Stimulated activated CD4-positive, alpha-beta T cell treated with anti-CD3 and anti-CD28 coated beads, Interleukin-4, amount 100 ng/mL, for 24 hours (primary cell): ENCODE measurements at regions not wholly inside any gene's neighbourhood (a gene's known extent, or its start where the extent isn't known, plus 50 kb on each side); places are given as distances from the start of the nearest gene placed in this dataset.

Source experiments
- DNase-seq: peaks from one replicate; pipeline ENCODE4 v3.0.0-alpha.2; 2020

- DNase-seq = no peak
Measured at GRCh38 chr11:37689951-37690350, 1091.9 kb upstream of the RAG2 start.

- DNase-seq = no peak
Measured at GRCh38 chr11:37688456-37688855, 1090.4 kb upstream of the RAG2 start.

DNA sequence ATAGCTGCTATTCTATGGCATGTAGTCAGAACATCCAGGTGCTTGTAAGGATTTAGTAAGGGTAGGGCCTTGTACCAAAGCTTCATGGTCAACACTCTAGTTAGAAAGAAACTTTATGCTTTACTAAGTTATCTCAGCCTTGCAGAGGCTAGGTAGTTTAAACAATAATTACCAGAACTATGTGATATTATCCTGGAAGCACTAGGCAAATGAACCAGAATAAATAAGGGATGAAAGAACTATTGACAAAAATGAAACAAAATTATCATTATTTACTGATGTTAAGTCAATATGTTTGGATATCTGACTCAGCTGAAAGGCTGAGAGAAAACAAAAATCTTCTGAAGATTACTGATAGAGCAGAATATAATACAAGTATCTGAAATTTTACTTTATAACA, 1089.1 kb upstream of the RAG2 start:
- DNase-seq = no peak

DNA sequence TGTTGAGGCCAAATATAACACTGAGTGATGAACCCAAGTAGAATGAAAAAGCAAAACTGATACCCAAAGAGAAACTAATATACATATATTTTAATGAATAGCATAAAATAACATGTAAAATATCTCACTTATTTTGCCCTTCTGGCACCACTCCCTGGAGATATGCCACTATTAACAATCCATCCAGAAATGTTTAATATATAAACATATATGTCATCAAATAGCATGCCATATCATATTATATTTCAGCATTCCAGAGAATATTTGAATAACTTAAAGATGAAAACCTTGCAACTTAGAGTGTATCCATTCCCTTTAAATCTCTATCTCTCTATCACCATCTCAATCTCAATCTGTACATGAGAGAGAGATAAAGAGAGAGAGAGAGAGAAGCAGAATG, 1073.3 kb upstream of the RAG2 start:
- no peak for DNase-seq

GRCh38 chr11:37666960-37667359, 1068.9 kb upstream of the RAG2 start:
- DNase-seq = no peak

DNA sequence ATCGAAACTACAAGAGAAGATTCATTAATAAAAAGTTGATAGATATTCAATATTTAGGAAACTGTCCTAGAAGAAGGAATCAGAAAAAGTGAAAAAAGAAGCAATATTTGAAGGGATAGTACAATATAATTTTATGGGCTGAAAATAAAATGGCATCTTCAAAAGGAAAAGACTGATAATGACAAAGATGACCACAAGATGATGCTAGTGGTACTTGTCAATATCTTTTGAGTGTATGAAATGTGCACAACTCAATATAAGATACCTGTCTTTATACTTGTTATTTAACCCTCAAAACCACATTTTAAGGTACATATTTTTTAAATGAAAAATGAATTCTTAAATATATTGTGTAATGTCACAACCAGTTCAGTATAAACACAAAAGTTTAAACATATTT, 1059.6 kb upstream of the RAG2 start:
- no peak for DNase-seq

GRCh38 chr11:37647767-37648166, 1049.7 kb upstream of the RAG2 start:
- DNase-seq = no peak

DNA sequence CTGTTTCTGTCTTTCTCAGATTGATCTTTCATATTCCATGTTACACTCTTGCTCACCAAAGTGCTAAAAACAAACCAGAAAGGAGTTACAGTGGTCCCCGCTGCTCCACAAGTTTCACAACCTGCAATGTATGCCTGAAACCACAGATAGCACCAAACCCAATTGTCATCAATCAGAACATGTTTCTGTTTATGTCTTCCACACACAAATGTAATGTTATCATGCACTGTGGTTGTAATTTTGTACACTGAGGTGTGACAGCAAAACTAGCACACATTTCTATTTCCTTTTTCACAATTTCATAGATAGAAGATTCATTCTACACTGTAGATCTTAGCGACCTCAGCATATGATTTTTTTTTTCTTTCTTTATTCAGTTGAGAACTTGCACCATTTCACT, 1045.9 kb upstream of the RAG2 start:
- no peak for DNase-seq

GRCh38 chr11:37642296-37642695, 1044.3 kb upstream of the RAG2 start:
- no peak for DNase-seq

DNA sequence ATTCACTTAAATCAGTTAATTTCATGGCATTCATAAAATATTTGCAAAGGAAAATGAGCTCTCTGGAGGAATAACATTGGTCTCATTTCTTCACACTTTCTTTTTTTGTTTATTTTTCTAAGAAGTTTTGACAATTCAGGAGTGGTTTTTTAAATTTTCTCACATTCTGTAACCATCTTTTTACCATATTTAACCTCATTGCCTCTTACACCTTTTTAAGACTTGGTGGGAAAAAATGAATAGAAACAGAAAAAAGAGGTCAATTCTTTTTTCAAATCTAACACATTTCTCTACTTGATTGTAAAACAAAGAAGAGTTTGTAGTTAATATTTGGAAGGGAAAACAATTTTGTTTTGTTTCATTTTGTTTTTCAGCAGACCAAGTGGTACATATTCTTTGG, 1034.7 kb upstream of the RAG2 start:
- DNase-seq = no peak

DNA sequence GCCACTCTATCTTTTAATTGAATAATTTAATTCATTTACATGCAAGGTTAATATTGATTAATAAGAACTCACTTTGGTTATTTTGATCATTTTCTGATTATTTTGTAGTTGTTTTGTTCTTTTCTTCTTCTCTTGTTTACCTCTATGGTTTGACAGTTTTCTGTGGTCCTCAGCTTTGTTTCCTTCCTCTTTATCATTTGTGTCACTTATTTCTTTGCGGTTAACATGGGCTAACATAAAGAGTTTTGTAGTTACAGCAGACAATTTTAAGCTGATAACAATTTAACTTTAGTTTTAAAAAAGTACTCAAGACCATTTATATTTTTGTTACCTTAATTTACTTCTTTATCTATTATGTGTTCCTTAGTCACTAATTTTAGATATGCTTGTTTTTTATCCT, 1032.8 kb upstream of the RAG2 start:
- DNase-seq = no peak

- no peak for DNase-seq
Measured at GRCh38 chr11:37623778-37624177, 1025.7 kb upstream of the RAG2 start.

DNA sequence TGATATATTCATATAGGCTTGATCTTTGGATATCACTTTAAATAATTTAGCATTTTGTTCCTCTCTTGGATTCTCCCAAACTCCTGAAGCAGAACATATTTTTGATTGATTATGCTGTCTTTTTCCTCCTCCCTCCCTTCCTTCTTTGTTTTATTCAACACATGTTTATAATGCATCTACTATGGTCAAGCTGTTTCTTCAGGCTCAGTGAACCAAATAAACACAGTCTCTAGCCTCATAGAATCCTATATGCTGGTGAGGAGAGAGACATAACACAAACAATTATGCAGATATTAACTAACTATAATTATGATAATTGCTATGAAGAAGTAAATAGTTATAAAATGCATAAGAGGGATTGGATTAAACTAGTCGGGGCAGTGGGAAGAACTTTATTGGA, 1023.6 kb upstream of the RAG2 start:
- DNase-seq = no peak

GRCh38 chr11:37616291-37616690, 1018.3 kb upstream of the RAG2 start:
- DNase-seq = no peak

- no peak for DNase-seq
Measured at GRCh38 chr11:37613031-37613430, 1015.0 kb upstream of the RAG2 start.

GRCh38 chr11:37612146-37612545, 1014.1 kb upstream of the RAG2 start:
- no peak for DNase-seq

DNA sequence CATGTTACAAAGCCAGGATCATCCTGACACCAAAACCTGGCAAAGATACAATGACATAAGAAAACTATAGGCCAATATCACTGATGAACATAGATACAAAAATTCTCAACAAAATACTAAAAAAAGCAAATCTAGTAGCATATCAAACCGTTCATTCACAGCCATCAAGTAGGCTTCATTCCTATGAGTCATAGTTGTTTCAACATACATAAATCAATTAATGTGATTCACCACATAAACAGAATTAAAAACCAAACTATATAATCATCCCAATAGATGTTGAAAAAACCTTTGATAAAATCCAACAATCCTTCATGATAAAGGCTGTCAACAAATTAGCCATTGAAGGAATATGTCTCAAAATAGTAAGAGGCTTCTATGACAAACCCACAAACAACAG, 1007.2 kb upstream of the RAG2 start:
- no peak for DNase-seq

GRCh38 chr11:37598381-37598780, 1000.3 kb upstream of the RAG2 start:
- no peak for DNase-seq

- DNase-seq = no peak
Measured at GRCh38 chr11:37597776-37598175, 999.7 kb upstream of the RAG2 start.

DNA sequence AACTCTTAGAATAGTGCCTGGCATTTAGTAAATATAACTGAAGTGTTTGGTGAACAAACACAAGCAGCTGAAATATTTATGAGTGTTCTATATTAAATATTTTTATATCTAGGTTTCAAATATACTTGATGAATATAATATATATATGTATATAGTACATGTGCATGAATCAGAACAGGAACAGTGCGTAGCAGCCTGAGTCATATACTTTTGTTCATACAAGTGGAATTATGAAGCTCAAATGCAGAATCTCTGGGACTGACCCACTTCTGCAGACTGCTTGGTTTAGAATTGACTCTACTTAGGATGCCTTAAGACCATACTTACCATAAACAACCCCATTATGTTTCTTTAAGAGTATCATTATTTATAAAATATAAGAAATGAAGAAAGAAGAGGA, 997.8 kb upstream of the RAG2 start:
- DNase-seq = no peak

GRCh38 chr11:37574361-37574760, 976.3 kb upstream of the RAG2 start:
- DNase-seq = no peak

DNA sequence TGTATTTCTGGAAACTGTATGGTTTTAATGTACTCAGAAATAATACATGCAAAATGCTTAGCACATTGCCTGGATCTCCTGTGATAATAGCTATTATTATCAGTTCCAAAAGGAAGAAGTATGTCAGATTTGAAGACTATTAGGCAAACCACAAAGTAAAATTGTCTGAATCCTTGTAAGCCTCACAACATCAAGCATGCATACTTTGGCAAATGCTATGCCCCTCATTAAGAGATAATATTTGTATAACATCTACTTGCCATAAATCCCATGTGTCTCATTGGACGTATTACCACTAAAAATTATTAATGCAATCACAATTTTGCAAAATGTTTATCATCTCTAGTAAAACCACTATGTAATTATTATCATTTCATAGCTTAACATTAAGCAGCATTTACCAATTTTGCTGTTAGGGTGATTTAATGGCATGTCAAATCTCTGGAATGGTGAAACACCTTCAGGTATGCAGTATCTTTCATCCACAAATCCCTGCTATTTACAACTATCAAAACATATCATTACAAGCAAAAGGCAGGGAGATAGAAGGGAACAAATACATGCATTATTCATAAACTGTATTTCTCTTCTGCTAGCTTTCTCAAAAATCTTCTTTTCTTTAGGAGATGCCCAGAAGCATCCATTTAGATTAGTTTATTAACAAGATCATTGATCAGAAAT, 974.6 kb upstream of the RAG2 start:
- DNase-seq = no peak

GRCh38 chr11:37571246-37571645, 973.2 kb upstream of the RAG2 start:
- no peak for DNase-seq

DNA sequence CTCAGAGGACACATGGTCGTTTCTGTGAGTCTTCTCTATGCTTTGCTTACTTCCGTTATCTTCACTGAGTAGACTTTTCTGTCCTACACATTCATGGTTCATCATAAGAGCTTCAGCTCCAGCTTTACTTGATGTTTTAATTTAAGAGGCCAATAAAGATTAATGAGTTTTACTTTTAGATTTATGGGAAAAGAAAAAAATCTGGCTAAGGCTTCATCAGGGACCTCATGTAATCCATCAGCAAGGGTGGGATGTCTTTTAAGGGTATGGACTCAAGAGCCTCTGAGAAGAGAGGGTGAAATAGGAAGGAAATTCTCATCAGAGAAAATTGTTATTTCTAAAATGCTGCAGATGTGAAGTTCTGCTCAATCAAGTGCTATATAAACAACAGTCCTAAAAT, 963.0 kb upstream of the RAG2 start:
- no peak for DNase-seq

- no peak for DNase-seq
Measured at GRCh38 chr11:37560346-37560745, 962.3 kb upstream of the RAG2 start.
